H9 (cell line): ENCODE measurements at regions not wholly inside any gene's neighbourhood (a gene's known extent, or its start where the extent isn't known, plus 50 kb on each side); places are given as distances from the start of the nearest gene placed in this dataset.

Experiments used
- DNase-seq: peaks from one replicate; pipeline ENCODE4 v3.0.0-alpha.2; 2017
- H2AFZ ChIP-seq: one replicate; pipeline ENCODE4 v1.6.1; 2013; ENCODE audit warnings: mild to moderate bottlenecking, low read length, control low read depth, moderate library complexity
- H2AK5ac ChIP-seq: 2 replicates; pipeline ENCODE4 v1.6.1; 2013; ENCODE audit warnings: low read length, control low read depth, mixed read lengths; ENCODE audit not compliant: insufficient read length
- H2BK120ac ChIP-seq: one replicate; pipeline ENCODE4 v1.6.1; 2013; ENCODE audit warnings: low read depth, mild to moderate bottlenecking, low read length, control low read depth, inconsistent platforms; ENCODE audit not compliant: poor library complexity, severe bottlenecking
- H2BK12ac ChIP-seq: 2 replicates; pipeline ENCODE4 v1.6.1; 2013; ENCODE audit warnings: low read length, control low read depth, mixed read lengths, low read depth; ENCODE audit not compliant: insufficient read length
- H2BK15ac ChIP-seq: 2 replicates; pipeline ENCODE4 v1.6.1; 2013; ENCODE audit warnings: low read depth, low read length, control low read depth
- H2BK20ac ChIP-seq: one replicate; pipeline ENCODE4 v1.6.1; 2013; ENCODE audit warnings: low read depth, mild to moderate bottlenecking, low read length, control low read depth, inconsistent platforms; ENCODE audit not compliant: poor library complexity, severe bottlenecking
- H2BK5ac ChIP-seq: 2 replicates; pipeline ENCODE4 v1.6.1; 2013; ENCODE audit warnings: low read length, control low read depth, mixed read lengths; ENCODE audit not compliant: insufficient read length
- H3K14ac ChIP-seq: 2 replicates; pipeline ENCODE4 v1.6.1; 2013; ENCODE audit warnings: low read length, control low read depth; ENCODE audit not compliant: insufficient read depth
- H3K18ac ChIP-seq: 2 replicates; pipeline ENCODE4 v1.6.1; 2013; ENCODE audit warnings: low read depth, mild to moderate bottlenecking, mixed read lengths, low read length, control low read depth; ENCODE audit not compliant: insufficient read length
- H3K23ac ChIP-seq: 2 replicates; pipeline ENCODE4 v1.6.1; 2013; ENCODE audit warnings: low read length, control low read depth, mixed read lengths, low read depth; ENCODE audit not compliant: insufficient read length
- H3K23me2 ChIP-seq: 2 replicates; pipeline ENCODE4 v1.6.1; 2013; ENCODE audit warnings: low read depth, mild to moderate bottlenecking, mixed read lengths, low read length, control low read depth; ENCODE audit not compliant: insufficient read length, poor library complexity, severe bottlenecking
- H3K27ac ChIP-seq: 2 replicates; pipeline ENCODE4 v1.5.1; 2013; ENCODE audit warnings: low read length, control low read depth, mixed read lengths, low read depth; ENCODE audit not compliant: insufficient read length
- H3K27me3 ChIP-seq: 2 replicates; pipeline ENCODE4 v1.6.1; 2013; ENCODE audit warnings: low read length, control low read depth, inconsistent platforms; ENCODE audit not compliant: insufficient read depth
- H3K4ac ChIP-seq: 2 replicates; pipeline ENCODE4 v1.6.1; 2013; ENCODE audit warnings: low read depth, mild to moderate bottlenecking, control low read depth, inconsistent platforms, low read length, moderate library complexity
- H3K4me1 ChIP-seq: 2 replicates; pipeline ENCODE4 v1.6.1; 2013; ENCODE audit warnings: low read length, control low read depth, inconsistent platforms; ENCODE audit not compliant: insufficient read depth
- H3K4me2 ChIP-seq: 2 replicates; pipeline ENCODE4 v1.6.1; 2013; ENCODE audit warnings: low read length, control low read depth, mixed read lengths; ENCODE audit not compliant: insufficient read length, insufficient read depth
- H3K56ac ChIP-seq: 2 replicates; pipeline ENCODE4 v1.6.1; 2013; ENCODE audit warnings: low read depth, mild to moderate bottlenecking, mixed read lengths, low read length, control low read depth; ENCODE audit not compliant: insufficient read length
- H3K79me1 ChIP-seq: 2 replicates; pipeline ENCODE4 v1.6.1; 2013; ENCODE audit warnings: low read depth, mild to moderate bottlenecking, moderate library complexity, low read length, control low read depth, inconsistent platforms; ENCODE audit not compliant: insufficient read depth, poor library complexity, severe bottlenecking
- H3K79me2 ChIP-seq: 2 replicates; pipeline ENCODE4 v1.6.1; 2013; ENCODE audit warnings: low read length, control low read depth, inconsistent platforms; ENCODE audit not compliant: insufficient read depth
- H3K9ac ChIP-seq: 2 replicates; pipeline ENCODE4 v1.6.1; 2013; ENCODE audit warnings: low read length, control low read depth, mixed read lengths; ENCODE audit not compliant: insufficient read length; ENCODE audit errors: extremely low read depth
- H3K9me3 ChIP-seq: one replicate; pipeline ENCODE4 v1.6.1; 2013; ENCODE audit warnings: low read depth, low read length, inconsistent platforms; ENCODE audit not compliant: control insufficient read depth
- H3T11ph ChIP-seq: one replicate; pipeline ENCODE4 v1.6.1; 2013; ENCODE audit warnings: mild to moderate bottlenecking, low read length, control low read depth, inconsistent platforms
- H4K20me1 ChIP-seq: one replicate; pipeline ENCODE4 v1.6.1; 2013; ENCODE audit not compliant: control insufficient read depth, insufficient read length, insufficient read depth
- H4K5ac ChIP-seq: 2 replicates; pipeline ENCODE4 v1.6.1; 2013; ENCODE audit warnings: low read depth, mild to moderate bottlenecking, mixed read lengths, low read length, control low read depth; ENCODE audit not compliant: insufficient read length
- H4K8ac ChIP-seq: replicated peaks from 2 replicates; pipeline ENCODE4 v1.6.1; 2013; ENCODE audit warnings: low read length, control low read depth, mixed read lengths, low read depth; ENCODE audit not compliant: insufficient read length
- H4K91ac ChIP-seq: 2 replicates; pipeline ENCODE4 v1.6.1; 2013; ENCODE audit warnings: low read depth, mild to moderate bottlenecking, moderate library complexity, mixed read lengths, low read length, control low read depth; ENCODE audit not compliant: insufficient read length
- H3K27ac Mint-ChIP-seq, 3 experiments: 2 replicates in 2 of 3; 3 replicates in 1 of 3; pipeline ENCODE4 v1.8.0; 2020 to 2021; ENCODE audit warnings: mixed read lengths in 3 of 3, mild to moderate bottlenecking in 1 of 3, moderate library complexity in 1 of 3
- H3K27me3 Mint-ChIP-seq: 2 replicates; pipeline ENCODE4 v1.8.0; 2021; ENCODE audit warnings: low read depth, mild to moderate bottlenecking, moderate library complexity, mixed read lengths
- H3K36me3 Mint-ChIP-seq, 3 experiments: 2 replicates in 2 of 3; 3 replicates in 1 of 3; pipeline ENCODE4 v1.8.0; 2020 to 2021; ENCODE audit warnings: low read depth in 3 of 3, mixed read lengths in 3 of 3; ENCODE audit not compliant: insufficient read depth in 1 of 3
- H3K4me1 Mint-ChIP-seq, 2 experiments: 2 replicates each; pipeline ENCODE4 v1.8.0; 2020; ENCODE audit warnings: mixed read lengths in 2 of 2
- H3K4me3 Mint-ChIP-seq, 2 experiments: 2 replicates in 1 of 2; 3 replicates in 1 of 2; pipeline ENCODE4 v1.8.0; 2020 to 2021; ENCODE audit warnings: mild to moderate bottlenecking in 2 of 2, mixed read lengths in 2 of 2, moderate library complexity in 1 of 2
- H3K9me3 Mint-ChIP-seq, 2 experiments: 2 replicates in 1 of 2; 3 replicates in 1 of 2; pipeline ENCODE4 v1.8.0; 2020; ENCODE audit warnings: mild to moderate bottlenecking in 2 of 2, mixed read lengths in 2 of 2, moderate library complexity in 1 of 2
- CTCF ChIP-seq: fragments of 200-600 bp; sonication (generic); conservative IDR thresholded peaks from 3 replicates; pipeline ENCODE4 v1.8.0; 2021; ENCODE audit warnings: antibody characterized with exemption, mild to moderate bottlenecking

GRCh38 chrX:26651755-26652154 lies 435.8 kb downstream of the MAGEB5 start:
- no peak overlapping the region for H2AK5ac ChIP-seq
- peak; percentile 59; the same call in 2 of the 3 replicates for TF ChIP-seq CTCF
- no peak overlapping the region for H2BK5ac ChIP-seq
- H2BK120ac ChIP-seq: no peak overlapping the region
- H3K4ac ChIP-seq: no peak overlapping the region
- no peak overlapping the region for H4K91ac ChIP-seq
- Mint-ChIP-seq H3K27ac (no peak overlapping the region), H3K36me3 (peaks cover 16 to 36% (median 17%) of the 10 kb centered on the region in 3 experiments), H3K9me3 (peaks cover 84 to 89% of the 10 kb centered on the region in 2 experiments), H3K4me3 (no peak overlapping the region), H3K27me3 (no peaks in the 10 kb centered on the region; the same call in 1 of the 2 replicates), H3K4me1 (peaks cover 0 to 2% of the 10 kb centered on the region in 2 experiments; a peak in 1 of 4 replicates)
- H3T11ph ChIP-seq: no peak overlapping the region
- H3K4me2 ChIP-seq: no peak overlapping the region
- H3K79me1 ChIP-seq: no peaks in the 10 kb centered on the region
- H2BK20ac ChIP-seq: no peak overlapping the region
- no peak overlapping the region for H2BK12ac ChIP-seq
- no peaks in the 10 kb centered on the region for H3K23me2 ChIP-seq
- DNase-seq: no peak
- H4K5ac ChIP-seq: no peak overlapping the region
- H3K9me3 ChIP-seq: peaks cover 14% of the 10 kb centered on the region
- H3K23ac ChIP-seq: no peak overlapping the region
- H3K14ac ChIP-seq: no peak overlapping the region
- no peaks in the 10 kb centered on the region for H3K27me3 ChIP-seq
- no peak overlapping the region for H3K18ac ChIP-seq
- H2BK15ac ChIP-seq: no peak overlapping the region
- H4K8ac ChIP-seq: no peak overlapping the region
- H3K4me1 ChIP-seq: no peaks in the 10 kb centered on the region; the same call in 1 of the 2 replicates
- H4K20me1 ChIP-seq: no peaks in the 10 kb centered on the region
- no peak overlapping the region for H3K27ac ChIP-seq
- no peaks in the 10 kb centered on the region for H3K79me2 ChIP-seq
- H2AFZ ChIP-seq: no peak overlapping the region
- no peak overlapping the region for H3K9ac ChIP-seq
- no peak overlapping the region for H3K56ac ChIP-seq
